SH-SY5Y (cell line): ENCODE measurements at regions not wholly inside any gene's neighbourhood (a gene's known extent, or its start where the extent isn't known, plus 50 kb on each side); places are given as distances from the start of the nearest gene placed in this dataset.

ENCODE experiments used
- GATA2 ChIP-seq: IDR thresholded peaks from 2 replicates; pipeline ENCODE4 v1.6.1; 2011; ENCODE audit warnings: mild to moderate bottlenecking, low read depth, low read length
- GATA3 ChIP-seq: IDR thresholded peaks from 2 replicates; pipeline ENCODE4 v1.6.1; 2011; ENCODE audit warnings: low read depth, mild to moderate bottlenecking, low read length, moderate library complexity

DNA sequence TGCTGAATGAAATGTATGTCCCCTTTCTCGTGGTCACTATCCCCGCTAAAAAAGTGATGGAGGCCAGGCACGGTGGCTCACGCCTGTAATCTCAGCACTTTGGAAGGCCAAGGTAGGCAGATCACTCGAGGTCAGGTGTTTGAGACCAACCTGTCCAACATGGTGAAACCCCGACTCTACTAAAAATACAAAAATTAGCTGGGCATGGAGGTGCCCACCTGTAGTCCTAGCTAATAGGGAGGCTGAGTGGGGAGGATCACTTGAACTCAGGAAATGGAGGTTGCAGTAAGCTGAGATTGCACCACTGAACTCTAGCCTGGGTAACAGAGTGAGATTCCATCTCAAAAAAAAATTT, 91.4 kb upstream of the MKLN1 start:
- TF ChIP-seq GATA2 (no peak), GATA3 (no peak)
